HEK293 (cell line): ENCODE measurements at regions not wholly inside any gene's neighbourhood (a gene's known extent, or its start where the extent isn't known, plus 50 kb on each side); places are given as distances from the start of the nearest gene placed in this dataset.

ENCODE experiments used
- CTCF ChIA-PET: fragments of 350-600 bp; formaldehyde crosslinking; extraction: SDS; loops from one replicate; lab custom pipeline; 2021; ENCODE audit warnings: antibody characterized with exemption; lab: Yijun Ruan, JAX
- POLR2A ChIA-PET: fragments of 300-600 bp; formaldehyde crosslinking; extraction: SDS; loops from one replicate; lab custom pipeline; 2020; ENCODE audit warnings: antibody characterized with exemption, inconsistent platforms; lab: Yijun Ruan, JAX
- H3K27ac ChIP-seq: fragments of 200-500 bp; sonication (Bioruptor generic); 2 replicates; pipeline ENCODE4 v1.5.1; 2014; ENCODE audit warnings: low read depth, low read length, control low read depth, inconsistent platforms; ENCODE audit errors: extremely low read depth
- H3K36me3 ChIP-seq, 2 experiments: fragments of 200-500 bp in 1 of 2; sonication (Bioruptor generic) in 1 of 2; 1 replicate in 1 of 2; 2 replicates in 1 of 2; pipeline ENCODE4 v1.5.1; 2014 to 2017; ENCODE audit warnings: inconsistent platforms in 2 of 2, low read length in 2 of 2; ENCODE audit not compliant: control insufficient read depth in 2 of 2, insufficient read depth in 1 of 2
- H3K4me1 ChIP-seq: fragments of 200-500 bp; sonication (Bioruptor generic); 2 replicates; pipeline ENCODE4 v1.5.1; 2014; ENCODE audit warnings: mild to moderate bottlenecking, low read length, inconsistent platforms; ENCODE audit not compliant: control insufficient read depth, insufficient read depth
- H3K4me3 ChIP-seq: 2 replicates; pipeline ENCODE4 v1.5.1; 2011; ENCODE audit warnings: low read depth, mild to moderate bottlenecking, control low read depth, low read length, moderate library complexity
- H3K9me3 ChIP-seq: fragments of 200-500 bp; sonication (Bioruptor generic); 2 replicates; pipeline ENCODE4 v1.5.1; 2014; ENCODE audit warnings: low read depth, low read length, inconsistent platforms; ENCODE audit not compliant: control insufficient read depth, insufficient read depth
- AEBP2 ChIP-seq: fragments of 450-650 bp; formaldehyde crosslinking; IDR thresholded peaks from 2 replicates; pipeline ENCODE4 v1.5.1; 2016; ENCODE audit warnings: missing biosample characterization, missing genetic modification characterization, borderline replicate concordance
- GFI1B ChIP-seq: fragments of 450-650 bp; formaldehyde crosslinking; IDR thresholded peaks from 2 replicates; pipeline ENCODE4 v1.5.1; 2016; ENCODE audit warnings: missing biosample characterization, missing genetic modification characterization
- GLI4 ChIP-seq: fragments of 450-650 bp; formaldehyde crosslinking; IDR thresholded peaks from 2 replicates; pipeline ENCODE4 v1.5.1; 2016; ENCODE audit warnings: missing biosample characterization, missing genetic modification characterization
- KLF8 ChIP-seq: fragments of 450-650 bp; formaldehyde crosslinking; IDR thresholded peaks from 2 replicates; pipeline ENCODE4 v1.5.1; 2016; ENCODE audit warnings: missing biosample characterization, missing genetic modification characterization
- PATZ1 ChIP-seq: fragments of 450-650 bp; formaldehyde crosslinking; IDR thresholded peaks from 2 replicates; pipeline ENCODE4 v1.5.1; 2016; ENCODE audit warnings: missing biosample characterization, missing genetic modification characterization
- PRDM1 ChIP-seq: fragments of 450-650 bp; formaldehyde crosslinking; IDR thresholded peaks from 2 replicates; pipeline ENCODE4; 2016; ENCODE audit warnings: missing biosample characterization, missing genetic modification characterization
- ZBTB48 ChIP-seq: fragments of 450-650 bp; formaldehyde crosslinking; IDR thresholded peaks from 2 replicates; pipeline ENCODE4 v1.5.1; 2016; ENCODE audit warnings: missing biosample characterization, missing genetic modification characterization
- ZNF223 ChIP-seq: fragments of 450-650 bp; formaldehyde crosslinking; IDR thresholded peaks from 2 replicates; pipeline ENCODE4 v1.5.1; 2016; ENCODE audit warnings: missing biosample characterization, missing genetic modification characterization
- ZNF280D ChIP-seq: fragments of 450-650 bp; formaldehyde crosslinking; IDR thresholded peaks from 2 replicates; pipeline ENCODE4 v1.5.1; 2016; ENCODE audit warnings: missing biosample characterization, missing genetic modification characterization
- ZNF292 ChIP-seq: fragments of 450-650 bp; formaldehyde crosslinking; IDR thresholded peaks from 2 replicates; pipeline ENCODE4 v1.5.1; 2016; ENCODE audit warnings: low read depth, missing biosample characterization, missing genetic modification characterization, borderline replicate concordance
- ZNF302 ChIP-seq: fragments of 450-650 bp; formaldehyde crosslinking; IDR thresholded peaks from 2 replicates; pipeline ENCODE4 v1.5.1; 2016; ENCODE audit warnings: missing biosample characterization, missing genetic modification characterization, low read depth
- ZNF513 ChIP-seq: fragments of 450-650 bp; IDR thresholded peaks from 2 replicates; pipeline ENCODE4 v1.5.1; 2018; ENCODE audit warnings: missing biosample characterization, missing genetic modification characterization
- ZNF544 ChIP-seq: fragments of 450-650 bp; formaldehyde crosslinking; IDR thresholded peaks from 2 replicates; pipeline ENCODE4 v1.5.0; 2017; ENCODE audit warnings: missing biosample characterization, missing genetic modification characterization
- ZNF549 ChIP-seq: fragments of 450-650 bp; IDR thresholded peaks from 2 replicates; pipeline ENCODE4 v1.5.1; 2018; ENCODE audit warnings: missing biosample characterization, missing genetic modification characterization, mild to moderate bottlenecking, inconsistent platforms, moderate library complexity
- ZNF571 ChIP-seq: fragments of 450-650 bp; formaldehyde crosslinking; IDR thresholded peaks from 2 replicates; pipeline ENCODE4 v1.5.0; 2017; ENCODE audit warnings: missing biosample characterization, missing genetic modification characterization
- ZNF629 ChIP-seq: fragments of 450-650 bp; formaldehyde crosslinking; IDR thresholded peaks from 2 replicates; pipeline ENCODE4 v1.5.1; 2017; ENCODE audit warnings: missing biosample characterization, missing genetic modification characterization
- ZSCAN18 ChIP-seq: fragments of 450-650 bp; formaldehyde crosslinking; IDR thresholded peaks from 2 replicates; pipeline ENCODE4 v1.5.1; 2016; ENCODE audit warnings: missing biosample characterization, missing genetic modification characterization
- ZXDB ChIP-seq: fragments of 450-650 bp; formaldehyde crosslinking; IDR thresholded peaks from 2 replicates; pipeline ENCODE4 v1.5.1; 2016; ENCODE audit warnings: missing biosample characterization, missing genetic modification characterization

- no peak for TF ChIP-seq ZNF544 (tag by site-specific recombination)
- no peak for TF ChIP-seq ZSCAN18 (tag by site-specific recombination)
- TF ChIP-seq ZNF571 (tag by site-specific recombination), result no peak
- no peak for TF ChIP-seq ZNF292 (tag by site-specific recombination)
- TF ChIP-seq PATZ1 (tag by site-specific recombination), result no peak
- no peak for TF ChIP-seq KLF8 (tag by site-specific recombination)
- TF ChIP-seq AEBP2, result no peak
- TF ChIP-seq ZBTB48 (tag by site-specific recombination), result no peak
- no peak for TF ChIP-seq PRDM1 (tag by site-specific recombination)
- TF ChIP-seq GLI4 (tag by site-specific recombination), result no peak
- TF ChIP-seq ZNF629 (tag by site-specific recombination), result no peak
- no peak for TF ChIP-seq ZXDB (tag by site-specific recombination)
These were observed 83.7 kb upstream of the ETV6 start (continued) for GRCh38 chr12:11565752-11566151.

- POLR2A ChIA-PET, result no interaction called here
- H3K36me3 ChIP-seq, result no peaks in the 10 kb centered on the region
- no peak overlapping the region for H3K27ac ChIP-seq
- no peaks in the 10 kb centered on the region for H3K4me1 ChIP-seq
- no peaks in the 10 kb centered on the region for H3K9me3 ChIP-seq
- no peak for TF ChIP-seq GFI1B (tag by site-specific recombination)
- no peak for TF ChIP-seq ZNF223 (tag by site-specific recombination)
- no peak for TF ChIP-seq ZNF302 (tag by site-specific recombination)
- no peak for TF ChIP-seq ZNF549 (tag by site-specific recombination)
- TF ChIP-seq ZNF513 (tag by site-specific recombination), result no peak
- no peak for TF ChIP-seq ZNF280D (tag by site-specific recombination)
- TF ChIP-seq, all 188 proteins: peak for 0
- no peak overlapping the region for H3K4me3 ChIP-seq
- CTCF ChIA-PET, result interaction anchor here (0.9 kb wide), 1 partner anchor 13 kb away, joined by 5 read pairs; no protein-coding TSS in a partner anchor
These were observed 81.2 kb upstream of the ETV6 start for GRCh38 chr12:11568155-11568761.
